ENCODE measurements at regions not wholly inside any gene's neighbourhood (a gene's known extent, or its start where the extent isn't known, plus 50 kb on each side); places are given as distances from the start of the nearest gene placed in this dataset.
A peak's percentile ranks its signal among the peaks of the same experiment; 100 is the strongest.

- DNase-seq, result no peak
These were observed 137.3 kb upstream of the PTPRM start for GRCh38 chr18:7429831-7430230.

GRCh38 chr18:7436166-7436565 is 130.9 kb upstream of the PTPRM start:
- DNase-seq, result no peak

GRCh38 chr18:7437870-7438269 is 129.2 kb upstream of the PTPRM start:
- DNase-seq, result no peak

GRCh38 chr18:7438646-7439045 is 128.5 kb upstream of the PTPRM start:
- DNase-seq, result no peak

- DNase-seq, result no peak
These were observed 119.6 kb upstream of the PTPRM start for GRCh38 chr18:7447318-7448028.

- DNase-seq, result peak in 1 of 2 donors; percentile 31
These were observed 114.8 kb upstream of the PTPRM start for GRCh38 chr18:7452331-7452730.

GRCh38 chr18:7454429-7454828 is 112.7 kb upstream of the PTPRM start:
- no peak for DNase-seq

GRCh38 chr18:7456376-7456775 is 110.7 kb upstream of the PTPRM start:
- no peak for DNase-seq

GRCh38 chr18:7457262-7457661 is 109.9 kb upstream of the PTPRM start:
- no peak for DNase-seq

- DNase-seq, result no peak
These were observed 108.2 kb upstream of the PTPRM start for GRCh38 chr18:7458884-7459283.

- DNase-seq, result no peak
These were observed 107.0 kb upstream of the PTPRM start for GRCh38 chr18:7459851-7460770.

- no peak for DNase-seq
These were observed 102.7 kb upstream of the PTPRM start for GRCh38 chr18:7464245-7464966.

- peak in 1 of 2 donors; percentile 25 for DNase-seq
These were observed 100.9 kb upstream of the PTPRM start for GRCh38 chr18:7466190-7466589.

GRCh38 chr18:7467708-7468466 is 99.2 kb upstream of the PTPRM start:
- no peak for DNase-seq

GRCh38 chr18:7470101-7470500 is 97.0 kb upstream of the PTPRM start:
- DNase-seq, result no peak

- DNase-seq, result no peak
These were observed 96.6 kb upstream of the PTPRM start for GRCh38 chr18:7470503-7470902.

- DNase-seq, result no peak
These were observed 90.7 kb upstream of the PTPRM start for GRCh38 chr18:7476386-7476785.

- DNase-seq, result no peak
These were observed 87.4 kb upstream of the PTPRM start for GRCh38 chr18:7479756-7480155.

GRCh38 chr18:7480879-7481278 is 86.2 kb upstream of the PTPRM start:
- no peak for DNase-seq

- peak in 1 of 2 donors; percentile 7 for DNase-seq
These were observed 84.8 kb upstream of the PTPRM start for GRCh38 chr18:7482342-7482741.

- DNase-seq, result no peak
These were observed 81.5 kb upstream of the PTPRM start for GRCh38 chr18:7485616-7486015.

GRCh38 chr18:7488571-7488970 is 78.5 kb upstream of the PTPRM start:
- no peak for DNase-seq

All from inflammatory macrophage (primary cell).